Panc1 (cell line): ENCODE measurements at regions not wholly inside any gene's neighbourhood (a gene's known extent, or its start where the extent isn't known, plus 50 kb on each side); places are given as distances from the start of the nearest gene placed in this dataset.
"Not testable (repeated sequence)": the region's sequence is repeated elsewhere in the genome, so short reads cannot be mapped to it uniquely, and the experiment has no call there.

Experiments
- ATAC-seq: fragments of 200-7000 bp; cut with Tn5 transposase; 2 replicates; pipeline ENCODE4 v1.9.1; 2020; ENCODE audit warnings: mild to moderate bottlenecking, moderate library complexity
- BruUV-seq: library from RNA; stranded (reverse); fragments of 400-500 nt; replicated peaks from 2 replicates; lab custom pipeline; 2021; lab: Mats Ljungman, UMichigan
- CTCF ChIA-PET: fragments of 300-600 bp; sonication (Branson Sonifier 250); formaldehyde crosslinking; loops from one replicate; lab custom pipeline; 2022; ENCODE audit warnings: antibody characterized with exemption; lab: Charles Lee
- POLR2A ChIA-PET: fragments of 300-600 bp; sonication (Branson Sonifier 250); formaldehyde crosslinking; loops from one replicate; lab custom pipeline; 2022; ENCODE audit warnings: antibody characterized with exemption; lab: Charles Lee
- DNase-seq: peaks from one replicate; pipeline ENCODE4 v3.0.0-alpha.2; 2010; ENCODE audit warnings: low read depth, low spot score
- H3K27ac ChIP-seq: 2 replicates; pipeline ENCODE4 v1.5.1; 2011; ENCODE audit warnings: mild to moderate bottlenecking, low read length, inconsistent platforms
- H3K27me3 ChIP-seq: fragments of 200-500 bp; sonication (Bioruptor generic); 2 replicates; pipeline ENCODE4 v1.6.0; 2014; ENCODE audit warnings: low read length, inconsistent platforms; ENCODE audit not compliant: control insufficient read depth, insufficient read depth
- H3K36me3 ChIP-seq: fragments of 200-500 bp; sonication (Bioruptor generic); 2 replicates; pipeline ENCODE4 v1.5.1; 2014; ENCODE audit warnings: inconsistent platforms, mild to moderate bottlenecking, low read length, moderate library complexity; ENCODE audit not compliant: control insufficient read depth, insufficient read depth
- H3K4me1 ChIP-seq: 2 replicates; pipeline ENCODE4 v1.5.1; 2011; ENCODE audit warnings: inconsistent platforms, mild to moderate bottlenecking, low read length, moderate library complexity; ENCODE audit not compliant: control insufficient read depth, insufficient read depth
- H3K4me3 ChIP-seq, 2 experiments: 2 replicates each; pipeline ENCODE4 v1.5.1; 2011 to 2012; ENCODE audit warnings: low read depth in 2 of 2, low read length in 2 of 2, mild to moderate bottlenecking in 2 of 2, inconsistent platforms in 1 of 2, moderate library complexity in 1 of 2
- H3K9me3 ChIP-seq: fragments of 200-500 bp; sonication (Bioruptor generic); 2 replicates; pipeline ENCODE4 v1.5.1; 2014; ENCODE audit warnings: low read depth, mild to moderate bottlenecking, inconsistent platforms, low read length, moderate library complexity; ENCODE audit not compliant: control insufficient read depth, insufficient read depth
- CTCF ChIP-seq: fragments of 450-650 bp; IDR thresholded peaks from 2 replicates; pipeline ENCODE4 v1.5.1; 2017; ENCODE audit warnings: mild to moderate bottlenecking
- POLR2AphosphoS5 ChIP-seq: IDR thresholded peaks from 2 replicates; pipeline ENCODE4 v1.6.1; 2012; ENCODE audit warnings: mild to moderate bottlenecking, low read depth, low read length, moderate library complexity
- SIN3A ChIP-seq: IDR thresholded peaks from 2 replicates; pipeline ENCODE4 v1.6.1; 2012; ENCODE audit warnings: low read depth, mild to moderate bottlenecking, low read length, moderate library complexity, borderline replicate concordance; ENCODE audit not compliant: insufficient read depth
- TCF7L2 ChIP-seq: IDR thresholded peaks from 2 replicates; pipeline ENCODE4 v1.6.1; 2011; ENCODE audit warnings: mild to moderate bottlenecking, low read depth, low read length, inconsistent platforms
- in situ Hi-C: cut with HindIII; loops from 2 replicates; pipeline ENCODE4 v1.10.0; 2016; ENCODE audit warnings: low sequenced_read_pairs, low pct_unique_long_range_greater_than_20kb
- intact Hi-C: fragments of 100-400 bp; cut with micrococcal nuclease; formaldehyde crosslinking; loops from one replicate; pipeline ENCODE4 v1.10.0; 2022; ENCODE audit not compliant: unreplicated experiment
- TF ChIP-seq, protein P1 (sequence below), 2 experiments: IDR thresholded peaks; 2 replicates each; pipeline ENCODE4 v1.6.1; 2011 to 2012; ENCODE audit warnings: low read depth in 2 of 2, control low read depth in 1 of 2, low read length in 1 of 2, mild to moderate bottlenecking in 1 of 2, moderate library complexity in 1 of 2; ENCODE audit not compliant: insufficient read depth in 1 of 2

DNA sequence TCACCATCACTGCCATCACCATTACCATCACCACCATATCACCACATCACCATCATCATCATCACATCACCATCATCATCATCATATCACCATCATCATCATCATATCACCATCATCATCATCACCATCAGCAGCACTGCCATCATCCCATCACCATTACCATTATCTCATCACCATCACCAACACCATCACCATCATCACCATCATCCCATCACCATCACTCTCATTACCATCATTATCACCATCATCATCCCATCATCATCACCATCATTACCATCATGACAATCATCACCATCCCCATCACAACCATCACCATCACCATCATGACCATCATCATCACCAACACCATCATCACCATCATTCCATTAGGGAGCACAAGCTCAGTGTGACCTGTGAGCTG lies 318.0 kb downstream of the ADGRD1 start:
- Histone ChIP-seq H3K9me3 (no peaks in the 10 kb centered on the region), H3K27me3 (peaks cover 2% of the 10 kb centered on the region; the same call in 1 of the 2 replicates), H3K4me1 (no peaks in the 10 kb centered on the region), H3K27ac (no peak overlapping the region), H3K4me3 (no peak overlapping the region), H3K36me3 (no peaks in the 10 kb centered on the region)
- DNase-seq (no peak), ATAC-seq (no peak)
- TF ChIP-seq, protein P1, sequence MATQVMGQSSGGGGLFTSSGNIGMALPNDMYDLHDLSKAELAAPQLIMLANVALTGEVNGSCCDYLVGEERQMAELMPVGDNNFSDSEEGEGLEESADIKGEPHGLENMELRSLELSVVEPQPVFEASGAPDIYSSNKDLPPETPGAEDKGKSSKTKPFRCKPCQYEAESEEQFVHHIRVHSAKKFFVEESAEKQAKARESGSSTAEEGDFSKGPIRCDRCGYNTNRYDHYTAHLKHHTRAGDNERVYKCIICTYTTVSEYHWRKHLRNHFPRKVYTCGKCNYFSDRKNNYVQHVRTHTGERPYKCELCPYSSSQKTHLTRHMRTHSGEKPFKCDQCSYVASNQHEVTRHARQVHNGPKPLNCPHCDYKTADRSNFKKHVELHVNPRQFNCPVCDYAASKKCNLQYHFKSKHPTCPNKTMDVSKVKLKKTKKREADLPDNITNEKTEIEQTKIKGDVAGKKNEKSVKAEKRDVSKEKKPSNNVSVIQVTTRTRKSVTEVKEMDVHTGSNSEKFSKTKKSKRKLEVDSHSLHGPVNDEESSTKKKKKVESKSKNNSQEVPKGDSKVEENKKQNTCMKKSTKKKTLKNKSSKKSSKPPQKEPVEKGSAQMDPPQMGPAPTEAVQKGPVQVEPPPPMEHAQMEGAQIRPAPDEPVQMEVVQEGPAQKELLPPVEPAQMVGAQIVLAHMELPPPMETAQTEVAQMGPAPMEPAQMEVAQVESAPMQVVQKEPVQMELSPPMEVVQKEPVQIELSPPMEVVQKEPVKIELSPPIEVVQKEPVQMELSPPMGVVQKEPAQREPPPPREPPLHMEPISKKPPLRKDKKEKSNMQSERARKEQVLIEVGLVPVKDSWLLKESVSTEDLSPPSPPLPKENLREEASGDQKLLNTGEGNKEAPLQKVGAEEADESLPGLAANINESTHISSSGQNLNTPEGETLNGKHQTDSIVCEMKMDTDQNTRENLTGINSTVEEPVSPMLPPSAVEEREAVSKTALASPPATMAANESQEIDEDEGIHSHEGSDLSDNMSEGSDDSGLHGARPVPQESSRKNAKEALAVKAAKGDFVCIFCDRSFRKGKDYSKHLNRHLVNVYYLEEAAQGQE (IDR thresholded peaks at IDR 0.05; ENCODE audit: insufficient read depth in 1 of 2, low read depth in 2 of 2, low read length in 1 of 2) = no peak
- in situ Hi-C loops (no loop called here), intact Hi-C loops (no loop called here)
- BruUV-seq = no TSS peak
- ChIA-PET CTCF (no interaction called here), POLR2A (no interaction called here)

DNA sequence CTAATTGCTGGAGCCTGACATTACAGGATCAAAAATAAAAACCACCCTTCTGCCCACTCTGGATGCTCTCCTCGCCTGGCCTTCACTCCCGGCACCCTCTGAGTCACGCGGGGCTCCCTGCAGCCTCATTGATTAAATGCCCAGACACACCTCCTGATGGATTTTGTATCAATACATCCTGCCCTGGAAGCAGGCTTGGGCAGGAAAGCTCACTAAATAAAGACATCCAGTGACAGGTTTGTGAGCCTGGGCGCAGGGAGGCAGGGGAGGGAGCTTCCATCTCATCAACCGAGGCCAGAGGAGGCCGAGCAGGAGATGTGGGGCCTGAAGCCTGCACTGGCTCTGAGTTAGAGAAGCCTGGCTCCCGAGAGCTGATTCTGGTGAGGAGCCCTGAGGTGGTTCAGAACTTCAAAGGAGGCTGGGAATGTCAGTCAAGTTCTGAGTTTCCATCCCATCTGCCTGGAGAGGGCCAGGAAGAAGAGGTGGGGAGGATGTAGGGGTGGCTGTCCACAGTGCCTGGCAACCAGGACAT lies 318.6 kb downstream of the ADGRD1 start:
- DNase-seq, H3K9me3 ChIP-seq, intact Hi-C loops, H3K36me3 ChIP-seq, in situ Hi-C loops, H3K4me3 ChIP-seq, ATAC-seq, CTCF ChIA-PET, POLR2A ChIA-PET, H3K27ac ChIP-seq, BruUV-seq, H3K27me3 ChIP-seq, H3K4me1 ChIP-seq: not testable (repeated sequence)

DNA sequence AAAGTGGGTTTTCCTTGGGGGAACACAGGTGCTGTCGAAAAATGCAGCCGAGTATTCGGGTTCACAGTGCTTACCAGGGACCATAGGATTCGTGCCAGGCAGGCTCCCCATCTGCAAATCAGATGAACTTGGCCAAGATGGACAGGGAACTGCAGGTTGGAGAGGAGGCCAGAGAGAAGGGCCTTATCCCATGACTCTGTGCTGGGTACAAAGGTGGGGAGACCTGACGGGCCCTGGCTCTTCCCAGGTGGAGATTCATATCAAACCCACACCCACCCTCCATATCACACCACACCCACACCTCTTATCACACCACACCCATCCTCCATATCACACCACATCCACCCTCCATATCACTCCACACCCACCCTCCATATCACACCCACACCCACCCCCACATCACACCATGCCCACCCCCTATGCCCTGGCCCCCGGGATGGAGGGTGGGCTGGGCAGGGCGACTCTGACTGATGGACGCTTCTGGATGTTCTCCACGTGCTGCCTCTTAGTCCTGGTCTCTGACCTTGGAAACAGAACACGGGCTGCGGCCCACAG lies 319.7 kb downstream of the ADGRD1 start:
- intact Hi-C loops (no loop called here), in situ Hi-C loops (no loop called here)
- H3K4me1 ChIP-seq = no peaks in the 10 kb centered on the region
- H3K9me3 ChIP-seq = no peaks in the 10 kb centered on the region
- no TSS peak for BruUV-seq
- H3K36me3 ChIP-seq = no peaks in the 10 kb centered on the region
- CTCF ChIA-PET = no interaction called here
- H3K4me3 ChIP-seq = no peak overlapping the region
- DNase-seq = no peak
- POLR2A ChIA-PET = no interaction called here
- no peak for ATAC-seq
- H3K27me3 ChIP-seq = peaks cover 2% of the 10 kb centered on the region; the same call in 1 of the 2 replicates
- H3K27ac ChIP-seq = no peak overlapping the region
- TF ChIP-seq CTCF (no peak), TCF7L2 (no peak), POLR2AphosphoS5 (no peak), SIN3A (no peak)
